SU-DHL-6 (cell line): ENCODE measurements at regions not wholly inside any gene's neighbourhood (a gene's known extent, or its start where the extent isn't known, plus 50 kb on each side); places are given as distances from the start of the nearest gene placed in this dataset.

Experiments
- H2AFZ ChIP-seq: fragments of 200-600 bp; sonication (generic); 2 replicates; pipeline ENCODE4 v1.6.1; 2014; ENCODE audit warnings: low read depth, mild to moderate bottlenecking, moderate library complexity, mixed read lengths, antibody characterized with exemption, low read length; ENCODE audit not compliant: severe bottlenecking
- H3F3A ChIP-seq: fragments of 200-600 bp; shearing (Covaris generic); 2 replicates; pipeline ENCODE4 v1.6.0; 2016; ENCODE audit warnings: antibody characterized with exemption, mild to moderate bottlenecking; ENCODE audit not compliant: insufficient read depth
- H3K27ac ChIP-seq: fragments of 200-600 bp; sonication (generic); 2 replicates; pipeline ENCODE4 v1.5.1; 2016; ENCODE audit warnings: low read depth, mild to moderate bottlenecking, low read length, moderate library complexity, mixed read lengths
- H3K27me3 ChIP-seq: fragments of 200-600 bp; sonication (generic), shearing (Covaris generic); 2 replicates; pipeline ENCODE4 v1.6.0; 2014; ENCODE audit warnings: mild to moderate bottlenecking, low read length
- H3K36me3 ChIP-seq: fragments of 200-600 bp; sonication (generic); 2 replicates; pipeline ENCODE4 v1.6.1; 2014; ENCODE audit warnings: mild to moderate bottlenecking, low read length, mixed read lengths
- H3K4me2 ChIP-seq: fragments of 300-600, 200-600 bp; shearing (Covaris generic), sonication (generic); 2 replicates; pipeline ENCODE4 v1.6.0; 2014; ENCODE audit warnings: low read length, low read depth, mild to moderate bottlenecking; ENCODE audit not compliant: poor library complexity, severe bottlenecking
- H3K4me3 ChIP-seq: fragments of 200-600 bp; sonication (generic); 2 replicates; pipeline ENCODE4 v1.5.1; 2014; ENCODE audit warnings: antibody characterized with exemption, low read length, mild to moderate bottlenecking, mixed read lengths; ENCODE audit not compliant: insufficient read depth, poor library complexity, severe bottlenecking
- H3K79me2 ChIP-seq: fragments of 200-600 bp; sonication (generic); 2 replicates; pipeline ENCODE4 v1.6.1; 2014; ENCODE audit warnings: mild to moderate bottlenecking, low read length, moderate library complexity; ENCODE audit not compliant: insufficient read depth
- H3K9ac ChIP-seq: fragments of 200-600 bp; sonication (generic); 2 replicates; pipeline ENCODE4 v1.7.0; 2014; ENCODE audit warnings: mild to moderate bottlenecking, low read length
- H3K9me2 ChIP-seq: fragments of 200-600 bp; sonication (generic); replicated peaks from 2 replicates; pipeline ENCODE4 v1.6.1; 2014; ENCODE audit warnings: low read length; ENCODE audit not compliant: insufficient read depth
- H3K9me3 ChIP-seq: fragments of 200-600 bp; sonication (generic); 2 replicates; pipeline ENCODE4 v1.6.1; 2014; ENCODE audit warnings: low read length, mixed read lengths; ENCODE audit not compliant: insufficient read depth
- H4K20me1 ChIP-seq: fragments of 200-600 bp; sonication (generic); 2 replicates; pipeline ENCODE4 v1.6.1; 2014; ENCODE audit warnings: low read depth, mild to moderate bottlenecking, antibody characterized with exemption, low read length, moderate library complexity, mixed read lengths
- CTCF ChIP-seq: fragments of 200-600 bp; sonication (generic); IDR thresholded peaks from one replicate; pipeline ENCODE4 v1.5.1; 2017; ENCODE audit warnings: antibody characterized with exemption, mild to moderate bottlenecking, low read length, moderate library complexity; ENCODE audit not compliant: insufficient read depth, poor library complexity, severe bottlenecking
- EZH2phosphoT487 ChIP-seq: fragments of 200-600 bp; sonication (generic), shearing (Covaris generic); conservative IDR thresholded peaks from 2 replicates; pipeline ENCODE4 v1.6.1; 2018; ENCODE audit warnings: mild to moderate bottlenecking, antibody characterized with exemption, low read length, moderate library complexity, mixed read lengths

- no peak overlapping the region for H2AFZ ChIP-seq
- no peaks in the 10 kb centered on the region for H3K9me2 ChIP-seq
- H3K79me2 ChIP-seq, result no peaks in the 10 kb centered on the region
- no peaks in the 10 kb centered on the region for H4K20me1 ChIP-seq
- no peak overlapping the region for H3K9ac ChIP-seq
- no peaks in the 10 kb centered on the region for H3K36me3 ChIP-seq
- H3K27me3 ChIP-seq, result no peaks in the 10 kb centered on the region
- H3K4me2 ChIP-seq, result no peak overlapping the region
- H3K4me3 ChIP-seq, result no peak overlapping the region
- H3K27ac ChIP-seq, result no peak overlapping the region
- 0 out of 2 replicates have a peak, but pooled peaks cover 4% of the 10 kb centered on the region for H3K9me3 ChIP-seq
- TF ChIP-seq EZH2phosphoT487 (no peak), CTCF (no peak)
- no peaks in the 10 kb centered on the region for H3F3A ChIP-seq
Observed at GRCh38 chr11:39412117-39412516, 2047.3 kb downstream of the LRRC4C start.

- no peak overlapping the region for H3K4me3 ChIP-seq
Observed at GRCh38 chr11:39385911-39386310, 2073.5 kb downstream of the LRRC4C start.

GRCh38 chr11:39374963-39375698 lies 2084.3 kb downstream of the LRRC4C start:
- Histone ChIP-seq H3K9me2 (no peaks in the 10 kb centered on the region), H3F3A (no peaks in the 10 kb centered on the region), H3K27me3 (no peaks in the 10 kb centered on the region), H3K4me2 (no peak overlapping the region), H3K9ac (no peak overlapping the region), H3K9me3 (no peaks in the 10 kb centered on the region), H3K4me3 (no peak overlapping the region), H4K20me1 (no peaks in the 10 kb centered on the region), H3K27ac (no peak overlapping the region), H3K79me2 (no peaks in the 10 kb centered on the region), H3K36me3 (no peaks in the 10 kb centered on the region), H2AFZ (no peak overlapping the region)
- no peak for TF ChIP-seq CTCF
- TF ChIP-seq EZH2phosphoT487, result no peak

More at GRCh38 chr11:39385911-39386310, 2073.5 kb downstream of the LRRC4C start:
- H4K20me1 ChIP-seq, result no peaks in the 10 kb centered on the region
- H3K27ac ChIP-seq, result no peak overlapping the region
- no peak overlapping the region for H3K9ac ChIP-seq
- H3K36me3 ChIP-seq, result no peaks in the 10 kb centered on the region
- no peak overlapping the region for H2AFZ ChIP-seq
- TF ChIP-seq CTCF (no peak), EZH2phosphoT487 (no peak)
- no peaks in the 10 kb centered on the region for H3K9me2 ChIP-seq
- no peaks in the 10 kb centered on the region for H3K9me3 ChIP-seq
- no peaks in the 10 kb centered on the region for H3K79me2 ChIP-seq
- H3F3A ChIP-seq, result no peaks in the 10 kb centered on the region
- H3K4me2 ChIP-seq, result no peak overlapping the region
- H3K27me3 ChIP-seq, result no peaks in the 10 kb centered on the region
